HuH-7.5 (cell line): ENCODE measurements at regions not wholly inside any gene's neighbourhood (a gene's known extent, or its start where the extent isn't known, plus 50 kb on each side); places are given as distances from the start of the nearest gene placed in this dataset.
"Not testable (repeated sequence)": the region's sequence is repeated elsewhere in the genome, so short reads cannot be mapped to it uniquely, and the experiment has no call there.

ENCODE experiments used
- DNase-seq: peaks from one replicate; pipeline ENCODE4 v3.0.0; 2011; ENCODE audit warnings: low spot score

DNA sequence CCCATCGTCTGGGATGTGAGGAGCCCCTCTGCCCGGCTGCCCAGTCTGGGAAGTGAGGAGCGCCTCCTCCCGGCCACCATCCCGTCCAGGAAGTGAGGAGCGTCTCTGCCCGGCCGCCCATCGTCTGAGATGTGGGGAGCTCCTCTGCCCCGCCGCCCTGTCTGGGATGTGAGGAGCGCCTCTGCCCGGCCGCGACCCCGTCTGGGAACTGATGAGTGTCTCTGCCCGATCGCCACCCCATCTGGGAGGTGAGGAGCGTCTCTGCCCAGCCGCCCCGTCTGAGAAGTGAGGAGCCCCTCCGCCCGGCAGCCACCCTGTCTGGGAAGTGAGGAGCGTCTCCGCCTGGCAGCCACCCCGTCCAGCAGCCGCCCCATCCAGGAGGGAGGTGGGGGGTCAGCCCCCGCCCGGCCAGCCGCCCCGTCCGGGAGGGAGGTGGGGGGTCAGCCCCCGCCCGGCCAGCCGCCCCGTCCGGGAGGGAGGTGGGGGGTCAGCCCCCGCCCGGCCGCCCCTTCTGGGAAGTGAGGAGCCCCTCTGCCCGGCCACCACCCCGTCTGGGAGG is 705.8 kb downstream of the DTWD2 start:
- not testable (repeated sequence) for DNase-seq

- no peak for DNase-seq
These were observed 708.6 kb downstream of the DTWD2 start for GRCh38 chr5:118279540-118280294.

DNA sequence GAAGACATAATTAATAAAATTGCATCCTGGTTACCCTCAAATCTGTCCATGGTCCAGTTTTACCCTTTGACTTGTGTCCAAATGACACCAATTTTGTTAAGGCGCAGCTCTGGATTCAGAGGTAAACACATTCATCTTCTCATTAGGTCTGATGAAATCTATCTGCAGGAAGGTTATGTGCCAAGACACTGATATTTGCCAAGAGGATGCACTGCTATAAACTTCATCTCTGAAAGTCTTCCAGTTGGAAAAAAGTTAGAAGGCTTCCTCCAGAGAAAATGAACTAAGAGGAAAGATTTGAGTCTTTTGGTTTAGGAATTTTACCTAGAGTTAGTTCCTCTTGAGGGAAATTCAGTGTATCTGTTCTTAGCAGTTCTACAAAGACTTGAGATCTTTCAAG is 717.8 kb downstream of the DTWD2 start:
- DNase-seq: no peak

- no peak for DNase-seq
These were observed 730.1 kb downstream of the DTWD2 start for GRCh38 chr5:118258223-118258622.

- no peak for DNase-seq
These were observed 731.3 kb downstream of the DTWD2 start for GRCh38 chr5:118257066-118257465.

- no peak for DNase-seq
These were observed 734.9 kb downstream of the DTWD2 start for GRCh38 chr5:118253225-118254061.

- DNase-seq: no peak
These were observed 739.0 kb downstream of the DTWD2 start for GRCh38 chr5:118249386-118249785.

- no peak for DNase-seq
These were observed 740.9 kb downstream of the DTWD2 start for GRCh38 chr5:118247458-118247857.

DNA sequence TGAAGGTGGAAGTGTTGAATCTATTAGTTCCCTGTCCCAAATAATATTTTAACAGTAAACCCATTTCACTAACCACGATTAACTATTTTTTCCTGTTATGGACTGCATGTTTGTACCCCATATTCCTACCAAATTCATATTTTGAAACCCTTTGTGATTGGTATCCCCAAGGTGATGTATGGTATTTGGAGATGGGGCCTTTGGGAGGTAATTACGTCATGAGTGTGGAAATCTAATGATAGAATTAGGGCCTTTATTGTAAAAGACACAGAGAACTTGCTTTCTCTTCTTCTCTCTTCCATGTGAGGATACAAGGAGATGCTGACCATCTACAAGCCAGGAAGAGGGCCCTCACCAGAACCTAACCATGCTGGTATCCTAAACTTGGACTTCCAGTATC is 744.7 kb downstream of the DTWD2 start:
- DNase-seq: no peak

GRCh38 chr5:118243068-118243467 is 745.3 kb downstream of the DTWD2 start:
- DNase-seq: no peak

DNA sequence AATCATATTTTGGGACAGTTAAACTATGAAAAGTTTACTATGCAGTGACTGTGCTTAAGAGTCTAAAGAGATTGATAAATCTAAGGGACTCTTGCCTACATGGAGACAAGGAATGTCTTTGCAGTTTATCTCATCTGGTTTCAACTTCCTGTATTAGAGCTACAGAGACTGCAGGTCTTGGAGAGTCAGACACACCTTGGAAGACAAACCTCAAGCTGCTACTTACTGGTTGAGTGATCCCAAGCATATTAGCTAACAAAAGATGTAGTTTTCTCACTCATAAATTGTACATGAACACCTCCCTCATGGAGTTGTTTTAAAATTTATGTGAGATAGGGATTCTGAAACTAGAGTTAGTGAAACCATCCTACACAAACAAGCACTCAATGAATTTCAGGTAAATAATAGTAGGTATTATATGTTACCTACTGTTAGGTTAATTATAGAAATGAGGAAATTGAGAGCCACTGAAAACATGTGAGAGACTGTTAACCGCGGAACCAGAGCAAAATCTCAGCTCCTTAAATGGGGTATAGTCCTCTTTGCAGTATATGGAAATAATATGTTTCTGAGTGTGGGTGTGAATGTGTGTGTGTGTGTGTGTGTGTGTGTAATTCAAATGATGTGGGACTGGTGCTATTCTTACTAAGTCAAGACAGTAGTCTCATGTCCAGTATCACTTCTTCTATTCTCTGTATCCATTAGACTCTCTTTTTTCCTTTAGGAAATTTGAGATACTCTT is 752.1 kb downstream of the DTWD2 start:
- no peak for DNase-seq

DNA sequence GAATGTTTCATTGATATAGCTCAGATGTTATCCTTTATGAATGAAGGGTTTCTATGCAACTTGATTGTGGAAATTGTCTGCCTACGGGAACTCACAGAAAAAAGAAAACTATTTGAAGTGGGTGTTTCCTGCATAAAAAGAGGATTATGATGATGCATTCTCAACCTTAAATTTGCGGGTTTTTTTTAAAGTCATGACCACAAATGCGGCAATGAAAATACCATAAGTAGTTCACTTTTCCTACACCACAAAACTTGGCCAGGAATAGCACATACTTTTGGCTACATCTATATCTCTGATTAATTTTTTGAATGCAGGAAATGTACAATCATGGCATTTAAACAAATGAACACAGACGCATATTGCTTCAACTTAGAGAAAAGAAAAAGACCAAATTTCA is 754.7 kb downstream of the DTWD2 start:
- DNase-seq: no peak

- DNase-seq: no peak
These were observed 759.9 kb downstream of the DTWD2 start for GRCh38 chr5:118228489-118228888.

GRCh38 chr5:118224546-118224945 is 763.8 kb downstream of the DTWD2 start:
- no peak for DNase-seq

GRCh38 chr5:118220556-118221195 is 767.7 kb downstream of the DTWD2 start:
- no peak for DNase-seq

DNA sequence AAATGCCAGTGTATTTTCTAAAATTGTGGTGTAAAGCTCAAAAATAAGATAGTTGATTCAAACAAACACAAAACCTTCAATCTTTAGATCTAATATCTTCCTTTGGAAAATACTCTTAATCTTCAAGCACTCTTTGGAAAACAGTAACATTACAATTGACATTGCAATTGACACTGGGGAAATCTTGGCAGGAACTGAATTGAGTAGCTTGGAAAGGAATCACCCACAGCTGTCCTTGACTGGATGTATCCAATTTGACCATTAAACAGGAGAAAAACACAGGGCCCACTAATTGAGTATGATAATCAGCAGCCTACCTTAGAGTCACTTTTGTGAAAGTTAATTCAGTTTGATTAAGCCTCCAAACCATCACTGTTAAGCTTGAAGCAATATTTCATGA is 776.7 kb downstream of the DTWD2 start:
- DNase-seq: no peak

GRCh38 chr5:118208031-118208453 is 780.3 kb downstream of the DTWD2 start:
- DNase-seq: no peak

GRCh38 chr5:118199801-118200200 is 788.5 kb downstream of the DTWD2 start:
- DNase-seq: no peak

- DNase-seq: no peak
These were observed 792.1 kb downstream of the DTWD2 start for GRCh38 chr5:118196229-118196628.

- DNase-seq: no peak
These were observed 793.1 kb downstream of the DTWD2 start for GRCh38 chr5:118195211-118195610.

GRCh38 chr5:118193194-118193905 is 795.0 kb downstream of the DTWD2 start:
- DNase-seq: no peak
